GM12878 (cell line): ENCODE measurements at regions not wholly inside any gene's neighbourhood (a gene's known extent, or its start where the extent isn't known, plus 50 kb on each side); places are given as distances from the start of the nearest gene placed in this dataset.

Experiments
- BMI1 ChIP-seq: fragments of 450-650 bp; IDR thresholded peaks from 2 replicates; pipeline ENCODE4 v1.6.1; 2016; ENCODE audit warnings: mild to moderate bottlenecking, moderate library complexity, borderline replicate concordance
- CHD2 ChIP-seq: IDR thresholded peaks from 2 replicates; pipeline ENCODE4 v1.6.1; 2011; ENCODE audit warnings: low read depth, low read length, improper control_type of control experiment, borderline replicate concordance
- CTCF ChIP-seq, 3 experiments: IDR thresholded peaks in 2 of 3; conservative IDR thresholded peaks in 1 of 3; 2 replicates each; pipeline ENCODE4 v1.5.1; 2011; ENCODE audit warnings: low read depth in 3 of 3, low read length in 3 of 3, mild to moderate bottlenecking in 3 of 3, control low read depth in 2 of 3, moderate library complexity in 2 of 3, inconsistent platforms in 1 of 3, mixed read lengths in 1 of 3; ENCODE audit not compliant: control insufficient read depth in 2 of 3, insufficient read depth in 1 of 3; ENCODE audit errors: extremely low read depth in 1 of 3
- ELK1 ChIP-seq: IDR thresholded peaks from 2 replicates; pipeline ENCODE4 v1.6.1; 2012; ENCODE audit warnings: low read depth, low read length, improper control_type of control experiment
- JUNB ChIP-seq: IDR thresholded peaks from 2 replicates; pipeline ENCODE4 v1.6.1; 2016; ENCODE audit warnings: antibody characterized with exemption, mild to moderate bottlenecking
- NR2F1 ChIP-seq: fragments of 450-650 bp; conservative IDR thresholded peaks from 2 replicates; pipeline ENCODE4 v1.6.1; 2017; ENCODE audit warnings: mild to moderate bottlenecking
- REST ChIP-seq: IDR thresholded peaks from 2 replicates; pipeline ENCODE4 v1.6.1; 2012; ENCODE audit warnings: mild to moderate bottlenecking, low read depth, low read length
- TCF12 ChIP-seq: IDR thresholded peaks from 2 replicates; pipeline ENCODE4 v1.6.1; 2011; ENCODE audit warnings: low read depth, mild to moderate bottlenecking, low read length
- YBX1 ChIP-seq: fragments of 450-650 bp; IDR thresholded peaks from 2 replicates; pipeline ENCODE4 v1.6.1; 2016; ENCODE audit warnings: antibody characterized with exemption
- YY1 ChIP-seq: IDR thresholded peaks from 2 replicates; pipeline ENCODE4 v1.6.1; 2011; ENCODE audit warnings: low read depth, mild to moderate bottlenecking, low read length
- ZBTB11 ChIP-seq: fragments of 450-650 bp; formaldehyde crosslinking; IDR thresholded peaks from 2 replicates; pipeline ENCODE4 v1.5.0; 2022; ENCODE audit warnings: mild to moderate bottlenecking, missing genetic modification characterization
- ZNF24 ChIP-seq: fragments of 450-650 bp; IDR thresholded peaks from 2 replicates; pipeline ENCODE4 v1.6.1; 2017; ENCODE audit warnings: antibody characterized with exemption, mild to moderate bottlenecking

GRCh38 chr2:177118636-177119035 lies 94.0 kb upstream of the HNRNPA3 start:
- no peak for TF ChIP-seq NR2F1
- TF ChIP-seq CTCF (IDR thresholded peaks at IDR 0.05 in 2 of 3, conservative IDR thresholded peaks at IDR 0.05 in 1 of 3; ENCODE audit: control insufficient read depth in 2 of 3, extremely low read depth in 1 of 3, insufficient read depth in 1 of 3, low read depth in 3 of 3, low read length in 3 of 3) = no peak
- no peak for TF ChIP-seq YBX1
- TF ChIP-seq REST = no peak
- TF ChIP-seq YY1 = no peak
- no peak for TF ChIP-seq CHD2
- no peak for TF ChIP-seq ZNF24
- TF ChIP-seq TCF12 = no peak
- TF ChIP-seq JUNB = no peak
- TF ChIP-seq ZBTB11 = no peak
- no peak for TF ChIP-seq BMI1
- TF ChIP-seq ELK1 = no peak
